ENCODE measurements at regions not wholly inside any gene's neighbourhood (a gene's known extent, or its start where the extent isn't known, plus 50 kb on each side); places are given as distances from the start of the nearest gene placed in this dataset.

- no peak for DNase-seq
- Mint-ChIP-seq H3K27me3 (no peaks in the 10 kb centered on the region), H3K4me1 (no peaks in the 10 kb centered on the region), H3K36me3 (peaks cover 0 to 3% (median 0%) of the 10 kb centered on the region in 3 donors), H3K27ac (no peak overlapping the region), H3K4me3 (no peak overlapping the region), H3K9me3 (peaks cover 0 to 2% (median 0%) of the 10 kb centered on the region in 5 donors)
- H3K9me3 ChIP-seq (ENCODE audit: low read length): no peaks in the 10 kb centered on the region
- H3K27ac ChIP-seq (ENCODE audit: low read depth, low read length): no peak overlapping the region
- no peaks in the 10 kb centered on the region for H3K36me3 ChIP-seq (ENCODE audit: insufficient read depth, low read length)
- H3K4me1 ChIP-seq (ENCODE audit: insufficient read depth, low read length): no peaks in the 10 kb centered on the region
- no peak overlapping the region for H3K4me3 ChIP-seq (ENCODE audit: low read length)
- H3K27me3 ChIP-seq (ENCODE audit: insufficient read depth, low read length, poor library complexity, severe bottlenecking): no peaks in the 10 kb centered on the region
- CTCF ChIA-PET: no interaction called here
- POLR2A ChIA-PET: no interaction called here
Measured at GRCh38 chrX:22325096-22325495, 52.4 kb downstream of the CBLL2 start.

- Histone ChIP-seq H3K27me3 (ENCODE audit: insufficient read depth, low read length, poor library complexity, severe bottlenecking) (no peaks in the 10 kb centered on the region), H3K4me3 (ENCODE audit: low read length) (no peak overlapping the region), H3K9me3 (ENCODE audit: low read length) (no peaks in the 10 kb centered on the region), H3K4me1 (ENCODE audit: insufficient read depth, low read length) (no peaks in the 10 kb centered on the region), H3K27ac (ENCODE audit: low read depth, low read length) (no peak overlapping the region), H3K36me3 (ENCODE audit: insufficient read depth, low read length) (no peaks in the 10 kb centered on the region)
- Mint-ChIP-seq H3K27ac (no peak overlapping the region), H3K4me3 (no peak overlapping the region), H3K36me3 (no peaks in the 10 kb centered on the region), H3K27me3 (no peaks in the 10 kb centered on the region), H3K9me3 (peaks cover 0 to 3% (median 0%) of the 10 kb centered on the region in 5 donors), H3K4me1 (no peaks in the 10 kb centered on the region)
- ChIA-PET POLR2A (no interaction called here), CTCF (no interaction called here)
- no peak for DNase-seq
Measured at GRCh38 chrX:22329783-22330182, 57.1 kb downstream of the CBLL2 start.

GRCh38 chrX:22338740-22339139 is 66.0 kb downstream of the CBLL2 start:
- Histone ChIP-seq H3K27me3 (ENCODE audit: insufficient read depth, low read length, poor library complexity, severe bottlenecking) (no peaks in the 10 kb centered on the region), H3K27ac (ENCODE audit: low read depth, low read length) (no peak overlapping the region), H3K36me3 (ENCODE audit: insufficient read depth, low read length) (no peaks in the 10 kb centered on the region), H3K4me1 (ENCODE audit: insufficient read depth, low read length) (no peaks in the 10 kb centered on the region), H3K9me3 (ENCODE audit: low read length) (no peaks in the 10 kb centered on the region), H3K4me3 (ENCODE audit: low read length) (no peak overlapping the region)
- Mint-ChIP-seq H3K27me3 (no peaks in the 10 kb centered on the region), H3K4me3 (no peak overlapping the region), H3K9me3 (no peaks in the 10 kb centered on the region), H3K4me1 (no peaks in the 10 kb centered on the region), H3K36me3 (no peaks in the 10 kb centered on the region), H3K27ac (no peak overlapping the region)
- ChIA-PET POLR2A (no interaction called here), CTCF (no interaction called here)
- DNase-seq: no peak

GRCh38 chrX:22339459-22339858 is 66.7 kb downstream of the CBLL2 start:
- no peaks in the 10 kb centered on the region for H3K27me3 Mint-ChIP-seq
- H3K27ac Mint-ChIP-seq: no peak overlapping the region
- no peaks in the 10 kb centered on the region for H3K27me3 ChIP-seq (ENCODE audit: insufficient read depth, low read length, poor library complexity, severe bottlenecking)
- H3K4me3 Mint-ChIP-seq: no peak overlapping the region
- no peaks in the 10 kb centered on the region for H3K36me3 Mint-ChIP-seq
- H3K4me1 Mint-ChIP-seq: no peaks in the 10 kb centered on the region
- ChIA-PET POLR2A (no interaction called here), CTCF (no interaction called here)
- H3K4me3 ChIP-seq (ENCODE audit: low read length): no peak overlapping the region
- H3K9me3 Mint-ChIP-seq: no peaks in the 10 kb centered on the region
- H3K36me3 ChIP-seq (ENCODE audit: insufficient read depth, low read length): no peaks in the 10 kb centered on the region
- H3K4me1 ChIP-seq (ENCODE audit: insufficient read depth, low read length): no peaks in the 10 kb centered on the region
- no peak for DNase-seq
- no peak overlapping the region for H3K27ac ChIP-seq (ENCODE audit: low read depth, low read length)
- H3K9me3 ChIP-seq (ENCODE audit: low read length): no peaks in the 10 kb centered on the region

- no peaks in the 10 kb centered on the region for H3K4me1 Mint-ChIP-seq
- Histone ChIP-seq H3K4me3 (ENCODE audit: low read length) (no peak overlapping the region), H3K36me3 (ENCODE audit: insufficient read depth, low read length) (no peaks in the 10 kb centered on the region), H3K4me1 (ENCODE audit: insufficient read depth, low read length) (no peaks in the 10 kb centered on the region), H3K9me3 (ENCODE audit: low read length) (no peaks in the 10 kb centered on the region), H3K27me3 (ENCODE audit: insufficient read depth, low read length, poor library complexity, severe bottlenecking) (no peaks in the 10 kb centered on the region), H3K27ac (ENCODE audit: low read depth, low read length) (no peak overlapping the region)
- H3K27me3 Mint-ChIP-seq: no peaks in the 10 kb centered on the region
- DNase-seq: no peak
- H3K9me3 Mint-ChIP-seq: no peaks in the 10 kb centered on the region
- ChIA-PET CTCF (no interaction called here), POLR2A (no interaction called here)
- no peak overlapping the region for H3K27ac Mint-ChIP-seq
- no peaks in the 10 kb centered on the region for H3K36me3 Mint-ChIP-seq
- no peak overlapping the region for H3K4me3 Mint-ChIP-seq
Measured at GRCh38 chrX:22340022-22340616, 67.4 kb downstream of the CBLL2 start.

- Mint-ChIP-seq H3K27me3 (peaks cover 0 to 1% of the 10 kb centered on the region in 2 donors), H3K4me1 (no peaks in the 10 kb centered on the region), H3K9me3 (peaks cover 0 to 2% (median 0%) of the 10 kb centered on the region in 5 donors), H3K36me3 (no peaks in the 10 kb centered on the region), H3K4me3 (no peak overlapping the region), H3K27ac (no peak overlapping the region)
- Histone ChIP-seq H3K27me3 (ENCODE audit: insufficient read depth, low read length, poor library complexity, severe bottlenecking) (no peaks in the 10 kb centered on the region), H3K36me3 (ENCODE audit: insufficient read depth, low read length) (no peaks in the 10 kb centered on the region), H3K4me1 (ENCODE audit: insufficient read depth, low read length) (no peaks in the 10 kb centered on the region), H3K9me3 (ENCODE audit: low read length) (no peaks in the 10 kb centered on the region), H3K27ac (ENCODE audit: low read depth, low read length) (no peak overlapping the region), H3K4me3 (ENCODE audit: low read length) (no peak overlapping the region)
- no peak for DNase-seq
- ChIA-PET POLR2A (no interaction called here), CTCF (no interaction called here)
Measured at GRCh38 chrX:22343192-22343591, 70.5 kb downstream of the CBLL2 start.

GRCh38 chrX:22345884-22346283 is 73.2 kb downstream of the CBLL2 start:
- Histone ChIP-seq H3K9me3 (ENCODE audit: low read length) (no peaks in the 10 kb centered on the region), H3K27ac (ENCODE audit: low read depth, low read length) (no peak overlapping the region), H3K4me3 (ENCODE audit: low read length) (no peak overlapping the region), H3K4me1 (ENCODE audit: insufficient read depth, low read length) (no peaks in the 10 kb centered on the region), H3K27me3 (ENCODE audit: insufficient read depth, low read length, poor library complexity, severe bottlenecking) (no peaks in the 10 kb centered on the region), H3K36me3 (ENCODE audit: insufficient read depth, low read length) (no peaks in the 10 kb centered on the region)
- Mint-ChIP-seq H3K4me3 (no peak overlapping the region), H3K4me1 (no peaks in the 10 kb centered on the region), H3K27me3 (peaks cover 0 to 1% of the 10 kb centered on the region in 2 donors), H3K27ac (no peak overlapping the region), H3K36me3 (no peaks in the 10 kb centered on the region), H3K9me3 (peaks cover 0 to 2% (median 0%) of the 10 kb centered on the region in 5 donors)
- CTCF ChIA-PET: no interaction called here
- no peak for DNase-seq
- POLR2A ChIA-PET: no interaction called here

- Mint-ChIP-seq H3K27ac (no peak overlapping the region), H3K9me3 (peaks cover 0 to 2% (median 0%) of the 10 kb centered on the region in 5 donors), H3K36me3 (no peaks in the 10 kb centered on the region), H3K4me1 (no peaks in the 10 kb centered on the region), H3K4me3 (no peak overlapping the region), H3K27me3 (peaks cover 0 to 1% of the 10 kb centered on the region in 2 donors)
- Histone ChIP-seq H3K27me3 (ENCODE audit: insufficient read depth, low read length, poor library complexity, severe bottlenecking) (no peaks in the 10 kb centered on the region), H3K9me3 (ENCODE audit: low read length) (no peaks in the 10 kb centered on the region), H3K36me3 (ENCODE audit: insufficient read depth, low read length) (no peaks in the 10 kb centered on the region), H3K27ac (ENCODE audit: low read depth, low read length) (no peak overlapping the region), H3K4me3 (ENCODE audit: low read length) (no peak overlapping the region), H3K4me1 (ENCODE audit: insufficient read depth, low read length) (no peaks in the 10 kb centered on the region)
- ChIA-PET CTCF (no interaction called here), POLR2A (no interaction called here)
- no peak for DNase-seq
Measured at GRCh38 chrX:22347491-22347890, 74.8 kb downstream of the CBLL2 start.

- peak overlapping the region in 1 of 8 donors; percentile 32 for H3K27ac Mint-ChIP-seq
Measured at GRCh38 chrX:22349116-22349515, 76.4 kb downstream of the CBLL2 start.

More at GRCh38 chrX:22349116-22349515, 76.4 kb downstream of the CBLL2 start:
- no peaks in the 10 kb centered on the region for H3K36me3 Mint-ChIP-seq
- no peak overlapping the region for H3K27ac ChIP-seq (ENCODE audit: low read depth, low read length)
- no peak overlapping the region for H3K4me3 Mint-ChIP-seq
- H3K9me3 ChIP-seq (ENCODE audit: low read length): no peaks in the 10 kb centered on the region
- no peak overlapping the region for H3K4me3 ChIP-seq (ENCODE audit: low read length)
- ChIA-PET POLR2A (no interaction called here), CTCF (no interaction called here)
- H3K27me3 ChIP-seq (ENCODE audit: insufficient read depth, low read length, poor library complexity, severe bottlenecking): no peaks in the 10 kb centered on the region
- peaks cover 0 to 2% (median 0%) of the 10 kb centered on the region in 5 donors for H3K9me3 Mint-ChIP-seq
- no peaks in the 10 kb centered on the region for H3K36me3 ChIP-seq (ENCODE audit: insufficient read depth, low read length)
- DNase-seq: no peak
- H3K4me1 Mint-ChIP-seq: no peaks in the 10 kb centered on the region
- H3K27me3 Mint-ChIP-seq: peaks cover 0 to 1% of the 10 kb centered on the region in 2 donors
- H3K4me1 ChIP-seq (ENCODE audit: insufficient read depth, low read length): no peaks in the 10 kb centered on the region

Measured in CD8-positive, alpha-beta memory T cell (primary cell).